ENCODE measurements at regions not wholly inside any gene's neighbourhood (a gene's known extent, or its start where the extent isn't known, plus 50 kb on each side); places are given as distances from the start of the nearest gene placed in this dataset.

DNA sequence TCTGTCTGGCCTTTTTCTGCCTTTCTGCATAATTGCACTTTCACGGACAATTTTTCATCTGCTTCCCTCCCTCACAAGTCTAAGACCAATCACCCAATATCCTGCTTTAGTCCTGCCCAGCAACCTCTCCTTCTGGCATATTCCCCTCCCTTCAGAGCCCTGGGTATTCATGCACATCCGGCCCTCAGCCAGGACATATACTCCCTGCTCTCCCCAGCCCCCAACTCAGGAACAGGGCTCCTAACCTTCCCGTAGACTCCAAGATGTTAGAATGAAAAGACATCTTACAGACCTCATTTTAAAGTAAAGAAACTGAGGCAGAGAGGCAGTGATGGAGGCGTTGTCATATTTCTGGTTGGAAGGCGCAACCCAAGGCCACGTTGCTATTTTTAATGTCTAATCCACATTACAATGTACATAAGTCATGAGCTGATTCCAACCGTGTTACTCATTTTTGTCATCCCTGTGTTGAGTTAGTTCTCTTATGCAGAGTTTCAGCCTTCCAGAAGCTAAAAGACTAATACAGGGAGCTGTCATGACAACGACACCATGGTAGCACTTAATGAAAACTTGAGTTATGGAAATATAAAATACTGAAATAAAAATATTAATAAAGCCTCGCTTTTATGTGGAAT lies 209.2 kb downstream of the TSHZ3 start:
- no peak for TF ChIP-seq POLR2A (IDR thresholded peaks at IDR 0.05; ENCODE audit: low read depth, low read length)
- TF ChIP-seq TAF1 (IDR thresholded peaks at IDR 0.05; ENCODE audit: low read depth, low read length), result no peak
- TF ChIP-seq POLR2AphosphoS5 (IDR thresholded peaks at IDR 0.05; ENCODE audit: low read depth, low read length), result no peak
- TF ChIP-seq PAX5 (IDR thresholded peaks at IDR 0.05; ENCODE audit: insufficient read depth, low read length, severe bottlenecking), result no peak
- TF ChIP-seq SPI1 (IDR thresholded peaks at IDR 0.05; ENCODE audit: low read depth, low read length), result no peak
